Nucleus accumbens (tissue), 56 donors: ENCODE measurements at regions not wholly inside any gene's neighbourhood (a gene's known extent, or its start where the extent isn't known, plus 50 kb on each side); places are given as distances from the start of the nearest gene placed in this dataset.
A peak's percentile ranks its signal among the peaks of the same experiment; 100 is the strongest.

Experiments used
- DNase-seq, 56 donors: peaks; one replicate each; lab custom pipeline; 2025; lab: John Stamatoyannopoulos, UW

GRCh38 chr5:103498800-103499551 lies 63.6 kb downstream of the NUDT12 start:
- DNase-seq, result peak in 5 of 56 donors; percentile 2 to 16 (median 10)

- no peak for DNase-seq
Observed at GRCh38 chr5:103498211-103498610, 64.4 kb downstream of the NUDT12 start.

- DNase-seq, result no peak
Observed at GRCh38 chr5:103497781-103498180, 64.8 kb downstream of the NUDT12 start.

- no peak for DNase-seq
Observed at GRCh38 chr5:103490030-103490739, 72.4 kb downstream of the NUDT12 start.

- no peak for DNase-seq
Observed at GRCh38 chr5:103489307-103489706, 73.3 kb downstream of the NUDT12 start.

GRCh38 chr5:103487822-103488493 lies 74.6 kb downstream of the NUDT12 start:
- DNase-seq, result no peak

- DNase-seq, result no peak
Observed at GRCh38 chr5:103487218-103487617, 75.4 kb downstream of the NUDT12 start.

- no peak for DNase-seq
Observed at GRCh38 chr5:103486739-103487138, 75.8 kb downstream of the NUDT12 start.

- DNase-seq, result no peak
Observed at GRCh38 chr5:103480246-103480645, 82.3 kb downstream of the NUDT12 start.

- no peak for DNase-seq
Observed at GRCh38 chr5:103477678-103478077, 84.9 kb downstream of the NUDT12 start.

- DNase-seq, result no peak
Observed at GRCh38 chr5:103476811-103477210, 85.8 kb downstream of the NUDT12 start.

- DNase-seq, result no peak
Observed at GRCh38 chr5:103475629-103476240, 86.9 kb downstream of the NUDT12 start.

- DNase-seq, result no peak
Observed at GRCh38 chr5:103474677-103475076, 87.9 kb downstream of the NUDT12 start.

- no peak for DNase-seq
Observed at GRCh38 chr5:103473725-103474124, 88.9 kb downstream of the NUDT12 start.

- no peak for DNase-seq
Observed at GRCh38 chr5:103472830-103473229, 89.8 kb downstream of the NUDT12 start.

GRCh38 chr5:103472265-103472664 lies 90.3 kb downstream of the NUDT12 start:
- DNase-seq, result no peak

GRCh38 chr5:103469288-103470040 lies 93.1 kb downstream of the NUDT12 start:
- no peak for DNase-seq

GRCh38 chr5:103467831-103468230 lies 94.8 kb downstream of the NUDT12 start:
- DNase-seq, result no peak

- no peak for DNase-seq
Observed at GRCh38 chr5:103466495-103466894, 96.1 kb downstream of the NUDT12 start.

- DNase-seq, result no peak
Observed at GRCh38 chr5:103465891-103466290, 96.7 kb downstream of the NUDT12 start.
